Lung (tissue), 11 donors: ENCODE measurements at regions not wholly inside any gene's neighbourhood (a gene's known extent, or its start where the extent isn't known, plus 50 kb on each side); places are given as distances from the start of the nearest gene placed in this dataset.
A peak's percentile ranks its signal among the peaks of the same experiment; 100 is the strongest.

Source experiments
- ATAC-seq: fragments of 200-7000 bp; cut with Tn5 transposase; one replicate; pipeline ENCODE4 v1.9.1; 2020; ENCODE audit warnings: moderate number of reproducible peaks; ENCODE audit not compliant: insufficient read depth, low FRiP score
- DNase-seq, 3 donors: peaks; one replicate each; pipeline ENCODE4 v3.0.0-alpha.2; 2013 to 2017
- H3K27ac ChIP-seq, 2 donors: one replicate each; pipeline ENCODE4 v1.5.1; 2013; ENCODE audit warnings: mild to moderate bottlenecking in 2 of 2, moderate library complexity in 2 of 2, control low read depth in 1 of 2, inconsistent platforms in 1 of 2, low read depth in 1 of 2, low read length in 1 of 2
- H3K27me3 ChIP-seq, 3 donors: one replicate each; pipeline ENCODE4 v1.5.1; 2013; ENCODE audit warnings: low read length in 2 of 3; ENCODE audit not compliant: control insufficient read depth in 3 of 3, insufficient read depth in 3 of 3
- H3K36me3 ChIP-seq, 4 donors: one replicate each; pipeline ENCODE4 v1.5.1; 2013; ENCODE audit warnings: low read length in 4 of 4, mild to moderate bottlenecking in 1 of 4, moderate library complexity in 1 of 4; ENCODE audit not compliant: control insufficient read depth in 4 of 4, insufficient read depth in 4 of 4
- H3K4me1 ChIP-seq, 5 donors: one replicate each; pipeline ENCODE4 v1.5.1; 2013; ENCODE audit warnings: low read length in 5 of 5, mild to moderate bottlenecking in 2 of 5, moderate library complexity in 1 of 5; ENCODE audit not compliant: control insufficient read depth in 5 of 5, insufficient read depth in 5 of 5
- H3K4me3 ChIP-seq: one replicate; pipeline ENCODE4 v1.5.1; 2013; ENCODE audit warnings: mild to moderate bottlenecking, control low read depth, moderate library complexity
- H3K9ac ChIP-seq, 2 donors: one replicate each; pipeline ENCODE4 v1.5.1; 2013; ENCODE audit warnings: low read length in 2 of 2, control low read depth in 1 of 2; ENCODE audit not compliant: insufficient read depth in 1 of 2
- H3K9me3 ChIP-seq, 4 donors: one replicate each; pipeline ENCODE4 v1.5.1; 2013; ENCODE audit warnings: low read length in 3 of 4, mild to moderate bottlenecking in 1 of 4, moderate library complexity in 1 of 4; ENCODE audit not compliant: control insufficient read depth in 4 of 4, insufficient read depth in 3 of 4
- CTCF ChIP-seq: IDR thresholded peaks from 2 replicates; pipeline ENCODE4 v1.5.1; 2012; ENCODE audit warnings: mild to moderate bottlenecking; ENCODE audit errors: control extremely low read depth, extremely low read depth
- WGBS, 2 donors: extraction: QIAGEN DNeasy Blood & Tissue Kit; methylation state at CpG; one replicate each; pipeline ENCODE4 v1.1.7; 2013; 5-methylcytosine and 5-hydroxymethylcytosine counted together
- donor health status: control.
- donor health status: control.
- donor health status: Bipolar disorder and iron deficiency.
- donor health status: healthy.
- donor health status: DM: yes; HTN: yes; CAD: no.

GRCh38 chr5:167755420-167755819, 536.0 kb upstream of the WWC1 start:
- WGBS, 2 donors, result 50 to 74% methylated on average over 2 of the region's 2 CpGs
- TF ChIP-seq CTCF, result no peak
- no peak overlapping the region for H3K27ac ChIP-seq
- H3K4me3 ChIP-seq, result no peak overlapping the region
- ATAC-seq (no peak), DNase-seq (no peak)
- no peaks in the 10 kb centered on the region for H3K9me3 ChIP-seq
- H3K4me1 ChIP-seq, result no peaks in the 10 kb centered on the region
- no peak overlapping the region for H3K9ac ChIP-seq
- peaks cover 0 to 5% (median 0%) of the 10 kb centered on the region in 3 donors for H3K27me3 ChIP-seq
- no peaks in the 10 kb centered on the region for H3K36me3 ChIP-seq

DNA sequence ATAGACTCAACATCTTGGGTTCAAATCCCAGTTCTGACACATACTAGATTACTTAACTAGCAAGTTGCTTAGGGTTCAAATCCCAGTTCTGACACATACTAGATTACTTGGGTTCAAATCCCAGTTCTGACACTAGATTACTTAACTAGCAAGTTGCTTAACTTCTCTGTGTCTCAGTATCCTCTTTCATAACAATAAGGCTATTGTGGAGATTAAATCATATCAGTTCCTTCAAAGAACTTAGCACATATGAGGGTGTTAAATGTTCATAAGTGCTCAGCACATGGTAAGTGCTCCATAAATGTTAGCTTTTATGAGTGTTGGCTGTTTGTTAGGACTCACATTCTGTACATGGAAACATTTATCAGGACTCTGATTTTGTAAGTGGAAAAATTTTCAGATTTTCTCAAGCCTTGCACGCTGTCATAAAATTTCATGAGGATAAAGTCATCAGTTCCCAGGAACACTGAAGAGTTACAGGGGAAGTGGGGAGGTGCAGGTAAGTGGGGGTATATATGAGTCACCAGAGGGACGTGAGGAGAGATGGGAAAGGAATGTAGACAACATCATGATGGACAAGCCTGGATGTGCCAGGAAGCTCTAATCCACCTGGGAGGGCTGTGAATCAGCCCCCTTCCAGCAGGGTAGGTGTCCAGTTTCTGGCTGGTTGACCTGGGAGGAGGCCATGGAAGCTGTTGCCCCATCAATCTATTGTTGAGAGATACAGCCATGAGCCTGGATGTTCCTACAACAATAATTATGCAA, 532.2 kb upstream of the WWC1 start:
- WGBS, 2 donors, result 58 to 92% methylated on average over 2 of the region's 2 CpGs
- Histone ChIP-seq H3K9me3 (no peaks in the 10 kb centered on the region), H3K4me1 (peaks cover 0 to 4% (median 0%) of the 10 kb centered on the region in 5 donors), H3K9ac (no peak overlapping the region), H3K4me3 (no peak overlapping the region), H3K27ac (no peak overlapping the region), H3K36me3 (no peaks in the 10 kb centered on the region), H3K27me3 (peaks cover 0 to 5% (median 0%) of the 10 kb centered on the region in 3 donors)
- DNase-seq (no peak), ATAC-seq (peak; percentile 19)
- no peak for TF ChIP-seq CTCF

DNA sequence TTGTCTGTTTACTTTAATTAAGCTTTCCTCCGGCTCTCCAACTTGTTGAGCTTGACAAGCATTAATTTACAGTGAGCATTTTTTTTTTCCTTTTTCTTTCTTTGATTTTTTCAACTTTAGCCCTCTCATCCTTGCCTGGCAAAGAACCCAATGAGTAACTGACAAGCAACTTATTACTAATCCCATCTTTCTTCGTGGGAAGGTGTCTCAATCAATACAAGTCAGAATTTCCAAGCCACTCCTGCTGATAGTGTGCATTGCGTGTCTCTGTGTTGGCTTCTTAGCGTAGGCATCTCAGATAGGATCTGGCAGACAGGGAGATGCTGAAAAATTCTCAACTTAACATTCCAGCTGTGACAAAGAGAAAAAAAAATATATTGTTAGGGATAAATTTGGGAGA, 527.7 kb upstream of the WWC1 start:
- no peaks in the 10 kb centered on the region for H3K36me3 ChIP-seq
- H3K27ac ChIP-seq, result no peak overlapping the region
- no peak overlapping the region for H3K4me3 ChIP-seq
- DNase-seq, result no peak
- ATAC-seq, result no peak
- no peak for TF ChIP-seq CTCF
- H3K27me3 ChIP-seq, result peaks cover 0 to 5% (median 0%) of the 10 kb centered on the region in 3 donors
- no peak overlapping the region for H3K9ac ChIP-seq
- H3K9me3 ChIP-seq, result no peaks in the 10 kb centered on the region
- 59 to 80% methylated on average over 4 of the region's 4 CpGs for WGBS, 2 donors
- H3K4me1 ChIP-seq, result peaks cover 0 to 4% (median 0%) of the 10 kb centered on the region in 5 donors
